Erythroblast (primary cell): ENCODE measurements at regions not wholly inside any gene's neighbourhood (a gene's known extent, or its start where the extent isn't known, plus 50 kb on each side); places are given as distances from the start of the nearest gene placed in this dataset.

Source experiments
- GATA1 ChIP-seq: IDR thresholded peaks from 2 replicates; pipeline ENCODE4 v1.6.1; 2011; ENCODE audit warnings: low read depth, mild to moderate bottlenecking, control low read depth, low read length, moderate library complexity
- POLR2A ChIP-seq: IDR thresholded peaks from 2 replicates; pipeline ENCODE4 v1.6.1; 2011; ENCODE audit warnings: mild to moderate bottlenecking, low read length

- TF ChIP-seq POLR2A = no peak
- no peak for TF ChIP-seq GATA1
These were observed 153.5 kb upstream of the KIF2A start for GRCh38 chr5:62152394-62153087.
